NCI-H524 treated with DMSO at 0.1 percent for 48 hours (cell line): ENCODE measurements at regions not wholly inside any gene's neighbourhood (a gene's known extent, or its start where the extent isn't known, plus 50 kb on each side); places are given as distances from the start of the nearest gene placed in this dataset.

ENCODE experiments used
- DNase-seq: peaks from one replicate; lab custom pipeline; 2025; lab: John Stamatoyannopoulos, UW

DNA sequence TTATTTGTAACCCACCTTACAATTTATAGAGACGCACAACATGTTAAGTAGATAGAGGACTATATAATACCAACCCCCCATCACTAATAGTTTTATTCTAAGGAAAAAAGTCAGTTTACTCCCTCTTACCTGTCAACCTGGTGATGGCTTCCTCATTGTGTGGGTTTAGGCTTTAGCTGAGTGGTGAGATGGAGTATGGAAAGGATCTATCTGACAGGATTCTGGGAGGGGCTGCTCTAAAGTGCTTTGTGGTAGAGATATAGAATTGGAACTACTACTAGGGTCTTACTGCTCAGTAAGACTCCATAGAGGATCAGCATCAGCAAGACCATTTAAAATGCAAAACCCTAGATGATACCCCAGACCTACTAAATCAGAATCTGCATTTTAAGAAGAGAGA lies 82.1 kb upstream of the IFNE start:
- no peak for DNase-seq

DNA sequence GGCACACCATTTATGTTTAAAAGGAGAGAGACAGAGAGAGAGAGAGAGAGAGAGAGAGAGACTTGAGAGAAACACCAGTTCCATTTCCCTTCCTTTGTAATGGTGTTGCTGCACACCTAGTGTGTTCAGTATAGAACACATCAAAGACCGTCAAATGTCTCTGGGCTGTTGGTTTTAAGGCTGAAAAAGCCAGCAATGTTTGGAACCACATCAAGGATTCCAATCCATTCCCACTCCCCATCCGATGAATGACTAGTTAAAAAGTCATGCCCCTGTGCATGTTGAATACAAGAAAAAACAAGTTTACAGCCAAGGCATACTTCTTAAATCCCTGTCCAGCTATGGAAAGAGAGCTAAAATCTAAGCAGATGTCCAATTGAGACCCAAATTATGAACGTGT lies 83.0 kb upstream of the IFNE start:
- DNase-seq: no peak

DNA sequence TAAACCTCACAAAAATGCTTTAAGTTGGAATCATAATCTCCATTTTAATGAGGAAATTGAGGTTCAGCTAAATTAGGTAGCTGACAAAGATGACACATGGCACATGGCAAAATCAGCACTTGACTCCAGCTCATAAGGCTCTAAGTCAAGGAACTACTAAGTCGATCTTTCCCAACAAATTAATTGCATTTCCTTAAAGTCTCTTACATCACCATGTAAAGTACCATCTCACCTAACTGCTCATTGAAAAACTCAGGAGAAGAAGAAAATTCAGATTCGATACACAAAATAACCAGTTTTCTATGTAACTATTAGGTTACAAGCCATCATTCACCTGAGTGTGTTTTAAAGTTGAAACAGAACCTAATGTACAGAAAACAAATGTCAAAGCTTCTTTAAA lies 85.8 kb upstream of the IFNE start:
- no peak for DNase-seq

DNA sequence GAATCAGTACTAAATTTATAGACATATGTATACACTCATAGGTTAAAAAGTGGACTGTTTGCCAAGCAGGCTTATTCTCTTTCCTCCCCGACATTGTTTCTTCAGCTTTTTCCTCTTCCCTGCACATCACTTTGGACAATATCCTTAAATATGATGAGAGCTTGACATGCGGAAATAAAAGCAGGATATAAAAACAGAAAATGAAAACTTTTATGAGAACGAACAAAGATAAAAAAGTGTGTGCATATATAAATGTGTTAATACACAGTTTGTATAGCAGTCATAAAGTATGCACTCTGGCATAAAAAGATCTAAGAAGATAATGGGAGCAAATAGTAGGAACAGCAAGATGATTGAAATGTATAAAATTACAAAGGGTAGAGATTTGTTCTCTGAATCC lies 86.4 kb upstream of the IFNE start:
- no peak for DNase-seq

DNA sequence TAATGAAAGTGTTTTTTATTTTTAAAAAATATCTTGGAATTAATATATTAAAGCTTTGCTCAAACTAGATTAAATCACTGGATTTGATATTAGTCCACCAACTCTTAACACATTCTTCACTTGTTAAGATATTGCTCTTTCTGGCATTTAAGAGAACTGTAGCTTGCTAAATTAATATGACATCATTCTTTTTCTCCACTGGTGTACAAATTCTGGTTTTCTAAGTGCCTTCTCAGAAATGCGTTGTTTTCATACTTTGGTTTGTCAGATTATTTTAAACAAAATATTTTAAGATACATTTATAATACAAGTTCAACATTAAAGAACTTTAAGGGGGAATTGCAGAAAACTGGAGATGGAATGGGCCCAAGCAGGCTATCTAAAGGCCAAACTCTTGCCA lies 87.6 kb upstream of the IFNE start:
- no peak for DNase-seq

DNA sequence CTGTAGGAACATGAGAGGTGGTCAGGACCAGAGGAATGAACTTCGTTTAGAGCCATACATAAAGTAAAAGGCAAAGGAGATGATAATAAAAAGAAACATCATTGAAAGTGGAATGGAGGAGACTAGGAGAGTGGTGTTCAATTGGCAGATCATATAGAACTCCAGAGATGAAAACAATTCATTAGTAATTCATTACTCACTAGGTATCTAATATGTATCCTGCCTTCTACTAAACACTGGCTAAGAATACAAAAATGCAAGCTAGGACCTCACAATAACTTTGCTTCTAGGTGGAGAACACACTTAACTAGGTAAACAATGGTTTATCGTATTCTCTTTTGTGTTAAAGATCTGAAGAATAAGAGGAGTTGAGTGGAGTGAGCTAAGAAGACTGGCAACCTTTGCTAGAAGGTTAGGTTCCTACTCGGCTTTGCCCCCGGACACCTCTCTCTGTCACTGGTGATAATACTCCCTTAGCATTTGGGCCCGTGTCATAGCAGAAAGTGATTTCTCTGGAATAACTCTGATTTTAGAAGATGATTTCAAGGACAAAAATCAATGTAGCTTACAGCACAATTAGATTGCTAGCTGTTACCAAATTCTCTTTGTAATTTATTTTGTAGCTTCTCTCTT lies 88.6 kb upstream of the IFNE start:
- DNase-seq: no peak

DNA sequence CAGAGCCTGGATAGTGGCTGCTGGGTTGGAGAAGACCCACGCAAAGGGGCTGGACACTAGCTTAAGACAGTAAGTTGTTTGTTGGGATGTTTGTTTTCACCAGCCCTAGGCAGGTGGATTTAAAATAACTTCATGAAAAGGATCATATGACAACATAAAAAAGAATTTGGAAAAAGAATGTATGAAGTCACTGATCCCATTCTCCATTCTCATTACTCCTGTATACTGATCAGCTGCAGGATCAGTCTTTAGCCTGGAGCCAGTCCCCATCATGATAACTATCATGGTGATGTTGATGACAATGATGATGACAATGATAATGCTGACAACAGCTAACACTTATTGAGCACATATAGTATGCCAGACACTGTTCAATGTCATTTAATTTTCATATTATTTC lies 92.1 kb upstream of the IFNE start:
- no peak for DNase-seq

DNA sequence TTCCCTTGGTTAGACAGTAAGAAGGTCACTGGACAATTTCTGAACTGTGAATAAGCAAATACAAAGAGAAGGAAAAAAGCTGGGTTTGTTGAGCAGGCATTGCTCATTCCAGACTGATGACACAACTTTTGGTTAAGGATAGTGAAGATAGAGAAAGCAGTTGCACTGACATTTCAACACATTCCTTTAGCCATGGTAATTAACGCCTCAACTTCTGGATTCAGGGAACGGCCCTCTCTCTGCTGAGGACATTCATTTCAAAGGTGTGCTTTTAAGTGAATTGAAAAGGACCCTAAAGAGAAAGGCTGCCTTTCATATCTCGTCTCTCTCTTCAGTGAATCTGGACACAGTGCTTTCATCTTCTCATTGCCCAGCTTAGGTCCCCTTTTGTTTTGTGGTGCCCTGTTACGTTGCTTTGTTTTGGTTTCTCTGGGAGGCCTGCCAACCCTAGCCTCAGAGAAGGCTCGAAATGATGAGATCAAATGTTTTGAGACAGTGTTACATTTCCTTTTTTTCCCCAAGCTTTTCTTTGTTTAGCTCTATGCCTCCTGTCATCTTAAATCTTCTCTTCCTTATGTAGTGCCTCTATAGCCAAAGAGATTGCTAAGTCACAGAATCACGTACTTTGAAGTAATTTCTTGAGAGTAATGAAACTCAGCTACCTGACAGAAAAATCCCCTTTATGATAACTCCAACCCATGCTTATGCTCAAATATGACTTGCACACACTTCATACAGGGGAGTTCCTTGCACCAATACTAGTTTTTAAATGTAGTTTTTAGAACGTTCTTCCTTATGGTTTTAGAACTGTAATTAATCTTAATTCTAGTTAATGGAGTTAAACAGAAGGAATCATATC lies 94.4 kb upstream of the IFNE start:
- DNase-seq: no peak

DNA sequence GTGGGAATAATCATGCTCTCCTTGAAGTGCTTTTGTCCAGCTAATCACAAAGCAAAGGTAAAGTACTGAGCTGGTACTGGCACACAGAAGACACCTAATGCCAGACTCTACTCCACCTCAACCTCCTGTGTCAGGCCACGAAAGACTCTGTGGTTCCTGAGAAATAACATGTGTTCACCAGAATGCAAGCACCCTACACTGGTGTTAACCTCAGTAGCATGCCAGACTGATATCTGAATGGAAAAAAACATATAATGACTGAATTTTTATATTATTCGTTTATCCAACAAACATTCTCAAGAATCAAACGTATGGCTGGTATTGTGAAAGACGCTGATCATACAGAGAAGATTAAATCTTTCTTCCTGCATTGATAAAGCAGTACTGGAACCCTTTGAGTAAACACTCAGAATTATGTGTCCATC lies 97.1 kb upstream of the IFNE start:
- DNase-seq: no peak

DNA sequence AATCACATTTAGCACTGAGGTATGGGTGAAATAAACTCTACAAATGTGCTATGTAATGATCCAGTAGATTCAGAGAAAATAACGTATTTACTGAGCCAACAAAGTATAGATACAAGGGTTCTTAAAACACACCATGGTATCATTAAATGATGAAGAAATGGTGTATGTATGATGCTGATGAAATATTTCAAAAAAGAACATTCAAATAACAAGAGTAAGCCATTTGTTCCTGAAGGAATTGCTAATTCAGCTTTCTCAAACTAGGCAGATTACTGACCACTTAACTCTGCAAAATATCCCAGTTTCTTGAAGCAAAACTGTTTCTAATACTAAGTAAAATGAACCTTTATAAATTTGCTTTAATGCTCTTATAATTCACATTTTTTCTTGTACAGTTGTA lies 97.6 kb upstream of the IFNE start:
- DNase-seq: no peak

DNA sequence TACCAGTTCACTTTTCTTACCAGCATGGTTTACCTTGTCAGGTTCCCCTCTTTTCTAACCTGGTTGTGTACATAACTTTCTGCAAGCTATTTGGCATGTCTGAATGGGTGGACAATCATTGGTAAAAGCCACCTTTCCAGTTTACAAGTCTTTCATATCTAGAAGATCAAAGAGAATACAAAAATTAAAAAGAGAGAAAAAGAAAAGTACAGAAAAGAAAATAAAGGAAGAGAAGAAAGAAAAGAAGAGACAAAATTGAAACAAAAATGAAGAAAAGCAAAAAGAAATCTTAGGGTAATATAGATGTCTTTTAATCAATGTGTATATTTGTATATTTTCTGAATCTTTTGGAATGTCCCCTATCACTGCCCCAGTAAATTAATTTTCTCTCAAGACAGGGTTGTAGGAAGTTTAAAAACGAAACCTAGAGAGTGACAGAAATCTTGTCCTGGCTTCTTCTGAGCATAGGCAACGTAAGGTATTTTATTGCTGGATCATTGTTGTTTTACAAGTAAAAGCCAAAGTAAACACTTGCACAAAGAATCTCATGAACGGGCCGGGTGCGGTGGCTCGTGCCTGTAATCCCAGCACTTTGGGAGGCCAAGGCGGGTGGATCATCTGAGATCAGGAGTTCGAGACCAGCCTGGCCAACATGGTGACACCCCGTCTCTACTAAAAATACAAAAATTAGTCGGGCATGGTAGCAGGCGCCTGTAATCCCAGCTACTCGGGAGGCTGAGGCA lies 98.7 kb upstream of the IFNE start:
- DNase-seq: no peak

DNA sequence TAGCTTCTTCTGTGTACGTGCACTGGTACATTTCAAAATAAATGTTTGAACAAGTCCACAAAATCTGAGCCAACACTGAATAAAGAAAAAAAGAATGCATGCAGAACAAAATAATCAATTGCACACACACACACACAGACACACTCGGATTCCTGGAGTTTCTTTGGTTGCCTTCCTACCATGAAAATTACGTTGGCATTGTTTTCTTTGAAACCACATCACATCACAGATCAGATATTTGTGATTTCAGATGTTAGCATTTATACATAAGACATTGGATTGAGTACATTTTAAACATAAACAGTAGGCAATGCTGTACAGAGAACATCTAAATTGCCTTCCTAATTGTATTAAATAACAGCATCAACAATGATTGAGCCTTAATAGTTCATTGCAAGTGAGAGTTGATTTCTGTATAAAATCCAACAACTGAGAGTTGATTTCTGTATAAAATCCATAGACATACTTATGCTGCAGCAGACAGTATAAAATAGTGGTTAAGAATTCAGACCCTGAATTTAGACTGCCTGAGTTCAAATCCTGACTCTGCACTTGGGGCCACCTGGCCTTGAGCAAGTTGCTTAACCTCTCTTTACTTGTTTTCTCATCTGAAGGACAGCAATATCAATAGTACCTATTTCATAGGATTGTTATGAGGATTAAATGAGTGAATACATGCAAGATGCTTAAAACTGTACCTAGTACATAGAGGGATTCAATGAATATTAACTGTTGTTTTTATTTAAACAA lies 101.7 kb upstream of the IFNE start:
- DNase-seq: no peak

DNA sequence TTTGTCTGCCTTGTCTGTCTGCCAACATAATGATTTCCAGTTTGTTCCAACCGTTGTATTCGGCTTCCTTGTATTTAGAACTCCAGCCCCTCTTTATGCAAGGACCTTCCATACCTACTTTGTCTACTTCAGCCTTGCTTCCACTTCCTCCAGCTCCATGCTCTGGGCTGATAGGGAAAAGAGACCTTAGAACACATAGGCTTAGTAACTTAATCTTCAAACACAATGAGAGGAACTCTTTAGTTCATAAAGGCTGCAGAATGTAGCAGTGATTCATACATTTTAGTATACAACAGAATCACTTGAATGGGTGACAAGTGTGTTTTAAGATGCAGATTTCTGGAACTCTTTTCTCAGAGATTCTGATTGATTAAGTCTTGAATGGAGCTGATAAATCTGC lies 102.8 kb upstream of the IFNE start:
- DNase-seq: no peak

DNA sequence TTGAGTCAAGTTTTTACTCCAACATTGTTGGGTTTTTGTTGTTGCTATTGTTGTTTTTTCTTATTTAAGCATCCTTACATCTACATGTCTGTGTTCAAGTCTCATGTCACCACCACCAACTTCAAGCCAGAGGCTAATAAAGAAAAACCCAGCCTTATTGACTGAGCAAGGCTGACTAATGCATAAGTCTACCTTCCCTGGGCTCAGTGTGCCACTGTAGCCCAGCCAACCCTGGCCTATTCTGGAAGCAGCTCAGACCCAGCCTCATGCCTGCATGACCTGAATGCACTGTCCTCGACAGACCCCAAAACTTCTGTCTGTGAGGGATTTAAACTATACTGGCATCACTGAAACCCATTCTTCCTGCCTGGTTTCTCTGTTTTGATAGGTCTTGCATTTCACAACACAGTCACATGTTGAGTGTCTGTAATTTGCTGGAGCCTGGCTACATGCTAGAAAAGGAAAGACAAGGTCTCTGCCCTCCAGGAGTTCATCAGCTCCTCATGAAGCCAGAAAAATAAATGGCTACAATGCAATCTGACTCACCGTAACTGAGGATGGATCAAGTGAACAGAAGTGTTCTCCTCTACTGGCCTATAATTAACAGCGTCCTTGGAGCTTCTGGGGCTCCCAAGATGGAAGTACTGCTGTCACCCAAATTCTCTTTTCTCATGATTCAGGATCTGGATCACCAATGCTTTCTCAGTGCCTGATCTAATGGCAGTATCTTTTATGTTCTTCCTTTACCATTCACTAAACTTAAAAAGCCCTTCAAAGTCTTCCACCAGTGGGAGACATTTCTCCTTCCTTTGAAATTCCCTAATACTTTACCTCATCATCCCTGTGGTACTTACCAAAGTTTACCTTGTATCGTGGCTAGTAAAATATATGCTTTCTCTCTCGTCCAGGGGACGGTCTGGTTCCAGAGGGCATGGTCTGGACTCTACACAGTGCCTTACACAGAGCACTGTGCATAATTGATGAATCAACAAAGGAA lies 103.9 kb upstream of the IFNE start:
- no peak for DNase-seq

DNA sequence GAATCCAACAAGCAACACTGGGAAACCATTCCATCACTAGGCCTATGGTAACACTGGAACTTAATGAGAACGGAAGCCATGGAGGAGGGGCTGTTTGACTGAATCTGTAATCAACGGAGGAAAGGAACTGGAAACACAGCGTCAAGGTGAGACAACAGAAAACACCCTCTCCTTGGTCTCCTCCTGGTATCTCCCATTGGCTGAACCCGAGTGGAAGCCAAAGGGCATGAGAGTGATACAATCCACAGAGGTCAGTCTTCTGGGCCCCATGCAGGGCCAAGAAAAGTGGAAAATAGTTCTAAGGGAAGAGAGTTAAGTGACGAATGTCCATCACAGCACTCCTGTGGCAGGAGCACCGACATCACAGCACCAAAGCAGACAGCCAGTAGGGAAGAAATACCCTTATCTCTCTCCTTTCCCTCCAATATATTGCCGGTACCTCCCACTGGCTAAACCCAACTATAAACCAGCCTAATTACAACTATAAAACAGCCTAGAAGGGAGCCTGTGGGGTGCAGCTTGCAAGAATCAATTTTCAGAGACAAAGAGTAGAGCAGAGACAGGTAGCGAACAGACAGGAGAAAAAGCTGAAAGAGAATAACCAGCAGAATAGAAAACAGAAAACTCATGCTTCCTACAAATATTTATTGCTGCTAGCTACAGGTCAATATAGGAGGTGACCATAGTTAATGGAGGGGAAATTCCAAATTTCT lies 107.4 kb upstream of the IFNE start:
- DNase-seq: no peak

DNA sequence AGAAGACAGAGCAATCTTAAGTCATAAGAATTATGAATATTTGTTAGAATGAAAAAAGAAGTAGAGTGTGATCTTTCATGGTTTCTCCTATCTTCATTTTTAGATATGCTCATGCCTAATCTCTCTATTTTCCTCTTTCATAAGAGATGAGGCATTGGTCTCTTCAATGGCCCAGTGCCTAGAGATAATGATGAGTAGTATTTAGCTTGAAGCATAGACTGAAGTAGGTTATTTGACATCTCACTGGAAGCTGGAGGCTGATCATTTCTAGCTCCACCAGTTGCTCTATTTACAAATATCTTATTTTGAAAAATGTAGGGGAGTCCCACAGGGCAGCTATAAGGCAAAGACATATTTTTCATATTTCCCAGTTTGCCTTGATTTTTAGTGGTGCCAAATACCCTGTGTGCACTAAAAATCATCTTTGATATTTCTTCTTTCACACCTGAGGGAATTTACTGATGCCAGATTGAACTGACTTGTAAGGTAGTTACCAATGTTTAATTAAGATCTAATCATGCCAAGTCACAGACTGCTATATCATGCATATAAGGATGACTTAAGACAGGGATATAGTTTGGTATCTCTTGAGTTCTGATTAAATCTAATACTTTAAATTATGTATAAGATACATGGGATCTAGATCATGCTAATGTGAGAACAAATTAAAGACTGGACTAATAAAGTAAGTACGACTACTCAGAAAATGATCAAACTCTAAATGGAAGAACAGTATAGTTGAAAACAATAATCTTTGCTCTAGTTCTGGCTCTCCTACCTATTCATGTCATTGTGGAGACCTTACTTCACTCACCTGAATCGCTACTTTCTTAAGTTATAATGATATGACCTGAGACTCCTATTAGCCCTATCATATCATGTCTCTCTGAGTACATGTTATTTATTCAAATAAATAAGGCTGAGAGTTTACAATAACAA lies 108.2 kb upstream of the IFNE start:
- no peak for DNase-seq

DNA sequence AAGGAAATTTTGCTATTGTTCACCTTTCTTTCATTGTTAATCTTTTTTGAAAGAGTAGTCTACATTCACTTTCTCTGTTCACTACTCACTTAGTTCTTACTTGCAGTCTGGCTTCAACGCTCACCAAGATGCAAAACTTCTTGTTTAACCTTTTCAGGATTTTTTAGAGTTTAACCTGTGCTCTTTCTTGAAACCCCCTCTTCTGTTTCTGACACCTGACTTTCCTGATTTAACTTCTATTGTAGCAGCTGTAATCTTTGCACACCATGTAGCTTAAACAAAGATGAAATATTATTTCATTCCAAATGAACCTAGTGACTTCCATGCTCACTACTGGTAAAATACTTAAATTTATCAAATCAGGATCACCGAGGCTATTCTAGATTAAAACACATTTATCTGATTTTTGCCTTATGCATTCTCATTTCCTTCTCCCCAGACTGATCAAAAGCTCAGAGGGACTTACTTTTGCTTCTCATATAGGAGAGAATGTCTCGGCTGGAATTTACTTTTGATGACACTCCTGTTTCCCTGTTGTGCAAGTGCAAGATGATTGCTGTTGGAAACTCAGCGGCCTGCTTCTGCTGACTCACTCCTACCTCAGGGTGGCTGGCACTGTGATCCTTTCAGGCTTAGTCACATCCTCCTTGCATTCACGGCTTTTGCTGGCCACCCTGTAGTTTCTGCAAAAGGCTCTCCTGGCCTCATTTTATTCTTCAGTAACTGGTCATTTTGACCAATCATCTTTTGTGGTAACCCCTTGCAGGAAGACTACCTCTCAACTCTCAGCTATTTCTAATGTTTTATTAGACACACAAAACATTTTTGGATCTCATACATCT lies 109.3 kb upstream of the IFNE start:
- DNase-seq: no peak

DNA sequence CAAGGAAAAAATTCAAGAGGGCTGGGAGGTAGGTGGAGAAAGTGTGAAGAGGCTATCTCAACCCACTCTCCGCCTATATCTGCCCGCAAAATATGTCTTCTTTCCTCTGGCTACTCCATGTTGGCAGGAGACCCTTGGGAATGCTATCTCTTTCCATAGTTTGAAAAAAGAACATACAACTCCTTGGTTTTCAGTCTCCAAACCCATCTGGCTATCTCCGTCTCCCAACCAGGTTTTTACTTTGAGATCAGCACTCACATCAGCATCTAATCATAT lies 109.9 kb upstream of the IFNE start:
- no peak for DNase-seq

DNA sequence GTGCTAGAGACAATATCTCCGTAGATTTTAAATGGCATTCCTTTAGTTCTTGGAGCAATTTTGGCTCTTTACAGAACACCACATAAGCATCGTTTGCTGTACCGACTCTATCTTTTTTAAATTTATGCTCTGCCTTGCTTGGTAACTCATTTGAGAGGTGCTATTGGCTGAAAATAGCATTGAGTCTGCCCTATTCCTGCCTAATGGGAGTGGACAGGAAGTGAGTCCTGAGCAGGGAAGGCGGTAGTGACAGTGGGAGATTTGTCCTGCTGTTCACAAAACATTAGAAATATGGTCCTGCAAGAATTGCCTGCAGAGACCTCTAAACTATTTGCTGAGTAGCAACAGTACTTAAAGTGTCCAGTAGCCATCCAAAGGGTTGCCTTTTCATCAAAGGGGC lies 115.2 kb upstream of the IFNE start:
- DNase-seq: no peak
